H1 (cell line): ENCODE measurements at regions not wholly inside any gene's neighbourhood (a gene's known extent, or its start where the extent isn't known, plus 50 kb on each side); places are given as distances from the start of the nearest gene placed in this dataset.

Experiments
- CTCF ChIA-PET: fragments of 300-600 bp; sonication (Branson Sonifier 250); formaldehyde crosslinking; loops from one replicate; lab custom pipeline; 2021; ENCODE audit not compliant: partially characterized antibody; lab: Charles Lee
- POLR2A ChIA-PET: fragments of 300-600 bp; sonication (Branson Sonifier 250); formaldehyde crosslinking; loops from one replicate; lab custom pipeline; 2021; ENCODE audit warnings: inconsistent platforms; ENCODE audit not compliant: partially characterized antibody; lab: Charles Lee
- DNase-seq, 2 experiments: peaks; one replicate each; pipeline versions ENCODE4 v3.0.0 to v3.0.0-alpha.2; 2010 to 2022; ENCODE audit warnings: low spot score in 2 of 2, low read depth in 1 of 2, mixed read lengths in 1 of 2
- FAIRE-seq: peaks from 2 replicates; lab custom pipeline; 2011; peaks lifted over from hg19 to GRCh38; lab: Jason Lieb, UNC
- H2AFZ ChIP-seq: 2 replicates; pipeline ENCODE4 v1.8.1; 2012; ENCODE audit warnings: low read length, inconsistent platforms
- H2AK5ac ChIP-seq: 2 replicates; pipeline ENCODE4 v1.6.1; 2013; ENCODE audit warnings: low read depth, low read length
- H2BK120ac ChIP-seq: replicated peaks from 2 replicates; pipeline ENCODE3; 2013; ENCODE audit warnings: low read depth, low read length, inconsistent platforms
- H2BK12ac ChIP-seq: 2 replicates; pipeline ENCODE4 v1.6.1; 2013; ENCODE audit warnings: low read depth, low read length
- H2BK15ac ChIP-seq: 2 replicates; pipeline ENCODE4 v1.6.1; 2013; ENCODE audit warnings: low read length
- H2BK20ac ChIP-seq: 2 replicates; pipeline ENCODE4 v1.6.1; 2013; ENCODE audit warnings: low read length
- H2BK5ac ChIP-seq: 2 replicates; pipeline ENCODE4 v1.6.1; 2013; ENCODE audit warnings: low read depth, low read length
- H3K14ac ChIP-seq: 2 replicates; pipeline ENCODE4 v1.6.1; 2013; ENCODE audit warnings: inconsistent platforms; ENCODE audit not compliant: insufficient read length
- H3K18ac ChIP-seq: 2 replicates; pipeline ENCODE4 v1.6.1; 2013; ENCODE audit warnings: low read length; ENCODE audit errors: extremely low read depth
- H3K23ac ChIP-seq: 2 replicates; pipeline ENCODE4 v1.6.1; 2013; ENCODE audit warnings: inconsistent platforms; ENCODE audit not compliant: insufficient read length
- H3K23me2 ChIP-seq: 2 replicates; pipeline ENCODE4 v1.6.1; 2013; ENCODE audit warnings: low read depth, low read length
- H3K27ac ChIP-seq: 2 replicates; pipeline ENCODE4 v1.6.1; 2011; ENCODE audit warnings: low read depth, low read length, inconsistent platforms
- H3K27me3 ChIP-seq, 4 experiments: replicated peaks in 1 of 4; 1 replicate in 1 of 4; 2 replicates in 3 of 4; pipeline versions ENCODE4 v1.6.1 to v1.8.1; 2011 to 2013; ENCODE audit warnings: low read length in 3 of 4, mild to moderate bottlenecking in 3 of 4, inconsistent platforms in 2 of 4, mixed read lengths in 2 of 4, moderate library complexity in 1 of 4; ENCODE audit not compliant: control insufficient read depth in 3 of 4, insufficient read depth in 3 of 4; ENCODE audit errors: extremely low read depth in 1 of 4
- H3K36me3 ChIP-seq, 4 experiments: 2 replicates each; pipeline versions ENCODE4 v1.6.1 to v1.8.1; 2011 to 2013; ENCODE audit warnings: mild to moderate bottlenecking in 4 of 4, low read length in 3 of 4, moderate library complexity in 2 of 4, control low read depth in 1 of 4, inconsistent platforms in 1 of 4; ENCODE audit not compliant: insufficient read depth in 4 of 4, control insufficient read depth in 2 of 4
- H3K4ac ChIP-seq: replicated peaks from 2 replicates; pipeline ENCODE3; 2013; ENCODE audit warnings: low read length, low read depth, mixed read lengths, inconsistent platforms; ENCODE audit not compliant: insufficient read length
- H3K4me1 ChIP-seq, 4 experiments: replicated peaks in 1 of 4; 1 replicate in 1 of 4; 2 replicates in 3 of 4; pipeline versions ENCODE4 v1.6.1 to v1.8.1; 2011 to 2013; ENCODE audit warnings: low read length in 3 of 4, inconsistent platforms in 2 of 4, mixed read lengths in 1 of 4; ENCODE audit not compliant: insufficient read depth in 4 of 4, control insufficient read depth in 3 of 4
- H3K4me2 ChIP-seq, 2 experiments: 2 replicates each; pipeline versions ENCODE4 v1.6.1 to v1.8.1; 2011 to 2013; ENCODE audit warnings: low read depth in 2 of 2, low read length in 2 of 2, control low read depth in 1 of 2, inconsistent platforms in 1 of 2, mild to moderate bottlenecking in 1 of 2; ENCODE audit not compliant: insufficient read depth in 1 of 2
- H3K4me3 ChIP-seq, 4 experiments: fragments of 200-600, 300-600 bp in 1 of 4; sonication (generic), shearing (Covaris generic), sonication (Bioruptor Twin) in 1 of 4; 2 replicates each; pipeline versions ENCODE4 v1.5.1 to v1.8.1; 2011 to 2016; ENCODE audit warnings: low read length in 4 of 4, low read depth in 3 of 4, control low read depth in 2 of 4, inconsistent platforms in 2 of 4, mild to moderate bottlenecking in 2 of 4, mixed read lengths in 1 of 4, moderate library complexity in 1 of 4; ENCODE audit not compliant: insufficient read depth in 2 of 4; ENCODE audit errors: extremely low read depth in 1 of 4
- H3K56ac ChIP-seq: replicated peaks from 2 replicates; pipeline ENCODE3; 2013; ENCODE audit warnings: low read depth, mild to moderate bottlenecking, mixed read lengths, low read length, inconsistent platforms; ENCODE audit not compliant: insufficient read length
- H3K79me1 ChIP-seq: 2 replicates; pipeline ENCODE4 v1.6.1; 2013; ENCODE audit warnings: low read depth, low read length, control low read depth
- H3K79me2 ChIP-seq, 2 experiments: 2 replicates each; pipeline versions ENCODE4 v1.6.1 to v1.8.1; 2012 to 2013; ENCODE audit warnings: low read length in 2 of 2, mild to moderate bottlenecking in 2 of 2, inconsistent platforms in 1 of 2; ENCODE audit not compliant: insufficient read depth in 2 of 2, control insufficient read depth in 1 of 2
- H3K9ac ChIP-seq, 4 experiments: replicated peaks in 1 of 4; 1 replicate in 1 of 4; 2 replicates in 3 of 4; pipeline versions ENCODE4 v1.6.1 to v1.8.1; 2011 to 2013; ENCODE audit warnings: low read depth in 3 of 4, low read length in 3 of 4, control low read depth in 2 of 4, mild to moderate bottlenecking in 2 of 4, moderate library complexity in 2 of 4, inconsistent platforms in 1 of 4; ENCODE audit errors: extremely low read depth in 1 of 4
- H3K9me3 ChIP-seq, 2 experiments: 2 replicates each; pipeline versions ENCODE4 v1.6.1 to v1.8.1; 2012 to 2013; ENCODE audit warnings: mild to moderate bottlenecking in 2 of 2, moderate library complexity in 2 of 2, control low read depth in 1 of 2, inconsistent platforms in 1 of 2, low read depth in 1 of 2, low read length in 1 of 2, mixed read lengths in 1 of 2; ENCODE audit not compliant: insufficient read depth in 2 of 2
- H4K20me1 ChIP-seq, 2 experiments: replicated peaks in 1 of 2; 2 replicates each; pipeline versions ENCODE3 to v1.8.1; 2011 to 2013; ENCODE audit warnings: inconsistent platforms in 2 of 2, low read length in 2 of 2, mild to moderate bottlenecking in 1 of 2; ENCODE audit not compliant: insufficient read depth in 2 of 2, control insufficient read depth in 1 of 2
- H4K5ac ChIP-seq: 2 replicates; pipeline ENCODE4 v1.6.1; 2013; ENCODE audit warnings: low read length, low read depth, mixed read lengths, inconsistent platforms; ENCODE audit not compliant: insufficient read length
- H4K8ac ChIP-seq: 2 replicates; pipeline ENCODE4 v1.8.0; 2013; ENCODE audit warnings: mild to moderate bottlenecking, moderate library complexity, low read length, inconsistent platforms; ENCODE audit not compliant: insufficient read depth; ENCODE audit errors: extremely low read depth
- H4K91ac ChIP-seq: replicated peaks from 2 replicates; pipeline ENCODE3; 2013; ENCODE audit warnings: low read length, mixed read lengths, inconsistent platforms; ENCODE audit not compliant: insufficient read length
- CBX8 ChIP-seq: fragments of 300-800, 300-1000 bp; sonication (generic); IDR thresholded peaks from 2 replicates; pipeline ENCODE4 v1.7.1; 2016; ENCODE audit warnings: low read depth, low read length, borderline replicate concordance
- EP300 ChIP-seq, 2 experiments: IDR thresholded peaks; 1 replicate in 1 of 2; 2 replicates in 1 of 2; pipeline ENCODE4 v1.6.1; 2011 to 2012; ENCODE audit warnings: low read depth in 2 of 2, low read length in 2 of 2, mild to moderate bottlenecking in 2 of 2, borderline replicate concordance in 1 of 2, inconsistent platforms in 1 of 2, moderate library complexity in 1 of 2
- GTF2F1 ChIP-seq: IDR thresholded peaks from 2 replicates; pipeline ENCODE4 v1.6.1; 2012; ENCODE audit warnings: low read depth, low read length, improper control_type of control experiment, borderline replicate concordance
- MAFK ChIP-seq: IDR thresholded peaks from 2 replicates; pipeline ENCODE4 v1.6.1; 2012; ENCODE audit warnings: low read depth, mild to moderate bottlenecking, improper control_type of control experiment, low read length
- SAP30 ChIP-seq: fragments of 300-600 bp; sonication (generic); IDR thresholded peaks from 2 replicates; pipeline ENCODE4 v1.7.1; 2012; ENCODE audit warnings: low read length, moderate library complexity, mild to moderate bottlenecking, inconsistent platforms; ENCODE audit not compliant: insufficient read depth, insufficient replicate concordance
- SP2 ChIP-seq: IDR thresholded peaks from 2 replicates; pipeline ENCODE4 v1.6.1; 2012; ENCODE audit warnings: mild to moderate bottlenecking, low read length, inconsistent platforms
- SRF ChIP-seq: IDR thresholded peaks from 2 replicates; pipeline ENCODE4 v1.6.1; 2011; ENCODE audit warnings: mild to moderate bottlenecking, low read depth, low read length, moderate library complexity
- TAF1 ChIP-seq: IDR thresholded peaks from 2 replicates; pipeline ENCODE4 v1.6.1; 2011; ENCODE audit warnings: mild to moderate bottlenecking, low read depth, low read length
- WGBS, 2 experiments: shearing (Covaris generic) in 1 of 2; methylation state at CpG; one replicate each; pipeline versions ENCODE4 v1.1.6 to v1.1.7; 2013 to 2015; ENCODE audit warnings: low lambda C conversion rate in 2 of 2, mixed read lengths in 2 of 2, inconsistent platforms in 1 of 2, low coverage in 1 of 2, missing lambda C conversion rate in 1 of 2; ENCODE audit not compliant: insufficient replicate concordance in 2 of 2, insufficient coverage in 1 of 2, insufficient read length in 1 of 2; ENCODE audit errors: extremely low coverage in 1 of 2, missing lambda C conversion rate in 1 of 2; 5-methylcytosine and 5-hydroxymethylcytosine counted together
- TF ChIP-seq, protein P1 (sequence below): IDR thresholded peaks from 2 replicates; pipeline ENCODE4 v1.6.1; 2012; ENCODE audit warnings: inconsistent platforms

- CTCF ChIA-PET = interaction anchor here (0.5 to 1.4 kb wide), 4 partner anchors 12 to 429 kb away, joined by 3 to 4 read pairs (median 3); no protein-coding TSS in a partner anchor
- H2BK12ac ChIP-seq = no peak overlapping the region
- FAIRE-seq = no peak
Observed at GRCh38 chr13:107736731-107737130, 478.6 kb downstream of the LIG4 start.

More at GRCh38 chr13:107736731-107737130, 478.6 kb downstream of the LIG4 start:
- no peaks in the 10 kb centered on the region for H4K20me1 ChIP-seq
- H2AFZ ChIP-seq = no peak overlapping the region
- H3K36me3 ChIP-seq = no peaks in the 10 kb centered on the region
- no peak overlapping the region for H2BK120ac ChIP-seq
- no peaks in the 10 kb centered on the region for H3K79me2 ChIP-seq
- no peak overlapping the region for H3K14ac ChIP-seq
- 96% methylated on average over 2 of the region's 2 CpGs; no CpG with 5 or more reads in 1 of the 2 experiments for WGBS, 2 experiments
- no peak overlapping the region for H2BK5ac ChIP-seq
- no peak overlapping the region for H2BK15ac ChIP-seq
- no peak overlapping the region for H2BK20ac ChIP-seq
- DNase-seq = no peak
- no peak overlapping the region for H3K18ac ChIP-seq
- H3K4me2 ChIP-seq = no peak overlapping the region
- H3K4ac ChIP-seq = no peak overlapping the region
- no peaks in the 10 kb centered on the region for H3K9me3 ChIP-seq
- H3K27ac ChIP-seq = no peak overlapping the region
- H4K8ac ChIP-seq = no peak overlapping the region
- H3K4me3 ChIP-seq = no peak overlapping the region
- POLR2A ChIA-PET = no interaction called here
- TF ChIP-seq CBX8 = no peak
- TF ChIP-seq SAP30 = no peak
- TF ChIP-seq SP2 = no peak
- TF ChIP-seq GTF2F1 = no peak
- TF ChIP-seq SRF = no peak
- no peak for TF ChIP-seq TAF1
- TF ChIP-seq, protein P1, sequence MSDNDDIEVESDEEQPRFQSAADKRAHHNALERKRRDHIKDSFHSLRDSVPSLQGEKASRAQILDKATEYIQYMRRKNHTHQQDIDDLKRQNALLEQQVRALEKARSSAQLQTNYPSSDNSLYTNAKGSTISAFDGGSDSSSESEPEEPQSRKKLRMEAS = no peak
- TF ChIP-seq MAFK = no peak
- TF ChIP-seq EP300 (IDR thresholded peaks at IDR 0.05; ENCODE audit: borderline replicate concordance in 1 of 2, low read depth in 2 of 2, low read length in 2 of 2) = no peak
- TF ChIP-seq, all 59 proteins: peak for 0
- Histone ChIP-seq H3K56ac (no peak overlapping the region), H4K5ac (no peak overlapping the region), H2AK5ac (no peak overlapping the region), H3K4me1 (peaks cover 0 to 4% (median 0%) of the 10 kb centered on the region in 4 experiments; a peak in 2 of 7 replicates), H3K27me3 (no peaks in the 10 kb centered on the region), H3K23me2 (no peaks in the 10 kb centered on the region), H3K9ac (no peak overlapping the region), H3K23ac (no peak overlapping the region), H4K91ac (no peak overlapping the region), H3K79me1 (no peaks in the 10 kb centered on the region)
